NCI-H526 treated with DMSO at 0.1 percent for 48 hours (cell line): ENCODE measurements at regions not wholly inside any gene's neighbourhood (a gene's known extent, or its start where the extent isn't known, plus 50 kb on each side); places are given as distances from the start of the nearest gene placed in this dataset.

Experiments
- DNase-seq: peaks from one replicate; lab custom pipeline; 2025; lab: John Stamatoyannopoulos, UW

GRCh38 chrX:51798701-51799100, 55.5 kb downstream of the GSPT2 start:
- DNase-seq, result no peak

- DNase-seq, result peak; percentile 41
Observed at GRCh38 chrX:51802917-51803688, 59.9 kb downstream of the GSPT2 start.

- DNase-seq, result no peak
Observed at GRCh38 chrX:51803833-51804232, 60.6 kb downstream of the GSPT2 start.

- DNase-seq, result no peak
Observed at GRCh38 chrX:51804741-51805140, 61.5 kb downstream of the GSPT2 start.

- no peak for DNase-seq
Observed at GRCh38 chrX:51813886-51814460, 70.7 kb downstream of the GSPT2 start.

GRCh38 chrX:51824061-51824460, 69.4 kb upstream of the MAGED1 start:
- no peak for DNase-seq

GRCh38 chrX:51825436-51825835, 68.0 kb upstream of the MAGED1 start:
- no peak for DNase-seq

GRCh38 chrX:51834076-51834475, 59.3 kb upstream of the MAGED1 start:
- no peak for DNase-seq

GRCh38 chrX:51836823-51837222, 56.6 kb upstream of the MAGED1 start:
- no peak for DNase-seq

- DNase-seq, result no peak
Observed at GRCh38 chrX:51837451-51837850, 56.0 kb upstream of the MAGED1 start.

GRCh38 chrX:51837921-51838320, 55.5 kb upstream of the MAGED1 start:
- DNase-seq, result no peak
